Stimulated activated CD8-positive, alpha-beta memory T cell treated with anti-CD3 and anti-CD28 coated beads, Interleukin-7, amount 100 ng/mL, for 1 hour (primary cell): ENCODE measurements at regions not wholly inside any gene's neighbourhood (a gene's known extent, or its start where the extent isn't known, plus 50 kb on each side); places are given as distances from the start of the nearest gene placed in this dataset.

Experiments
- DNase-seq, 2 donors: peaks; one replicate each; pipeline ENCODE4 v3.0.0-alpha.2; 2020; ENCODE audit warnings: low read depth in 2 of 2

GRCh38 chr18:73790587-73790986, 357.0 kb downstream of the FBXO15 start:
- no peak for DNase-seq

GRCh38 chr18:73787316-73787715, 360.3 kb downstream of the FBXO15 start:
- DNase-seq = no peak

GRCh38 chr18:73785300-73785699, 362.3 kb downstream of the FBXO15 start:
- no peak for DNase-seq

- no peak for DNase-seq
These were observed 362.8 kb downstream of the FBXO15 start for GRCh38 chr18:73784853-73785252.

- DNase-seq = no peak
These were observed 365.2 kb downstream of the FBXO15 start for GRCh38 chr18:73782405-73782804.

- DNase-seq = no peak
These were observed 367.4 kb downstream of the FBXO15 start for GRCh38 chr18:73780218-73780617.

GRCh38 chr18:73778032-73778359, 369.6 kb downstream of the FBXO15 start:
- DNase-seq = no peak

- DNase-seq = no peak
These were observed 370.1 kb downstream of the FBXO15 start for GRCh38 chr18:73777356-73778031.

- DNase-seq = no peak
These were observed 372.7 kb downstream of the FBXO15 start for GRCh38 chr18:73774811-73775509.

- no peak for DNase-seq
These were observed 379.6 kb downstream of the FBXO15 start for GRCh38 chr18:73768043-73768442.

GRCh38 chr18:73766910-73767515, 380.6 kb downstream of the FBXO15 start:
- DNase-seq = no peak

- no peak for DNase-seq
These were observed 389.2 kb downstream of the FBXO15 start for GRCh38 chr18:73758446-73758845.

- DNase-seq = no peak
These were observed 391.2 kb downstream of the FBXO15 start for GRCh38 chr18:73756256-73757091.

- DNase-seq = no peak
These were observed 394.7 kb downstream of the FBXO15 start for GRCh38 chr18:73752965-73753364.

GRCh38 chr18:73752546-73752945, 395.1 kb downstream of the FBXO15 start:
- no peak for DNase-seq

GRCh38 chr18:73750052-73750451, 397.6 kb downstream of the FBXO15 start:
- DNase-seq = no peak

GRCh38 chr18:73749304-73749703, 398.3 kb downstream of the FBXO15 start:
- no peak for DNase-seq

- no peak for DNase-seq
These were observed 398.9 kb downstream of the FBXO15 start for GRCh38 chr18:73748731-73749130.

GRCh38 chr18:73746101-73746500, 401.5 kb downstream of the FBXO15 start:
- no peak for DNase-seq

GRCh38 chr18:73742957-73743356, 404.7 kb downstream of the FBXO15 start:
- no peak for DNase-seq

- DNase-seq = no peak
These were observed 405.7 kb downstream of the FBXO15 start for GRCh38 chr18:73741946-73742345.

- no peak for DNase-seq
These were observed 408.5 kb downstream of the FBXO15 start for GRCh38 chr18:73739098-73739497.
